IPS DF 4.7 (cell line): ENCODE measurements at regions not wholly inside any gene's neighbourhood (a gene's known extent, or its start where the extent isn't known, plus 50 kb on each side); places are given as distances from the start of the nearest gene placed in this dataset.

Source experiments
- DNase-seq: peaks from one replicate; pipeline ENCODE4 v3.0.0-alpha.2; 2013; ENCODE audit warnings: low spot score; ENCODE audit errors: extremely low read depth

- DNase-seq = no peak
Measured at GRCh38 chr10:43000651-43001426, 76.0 kb upstream of the RET start.

DNA sequence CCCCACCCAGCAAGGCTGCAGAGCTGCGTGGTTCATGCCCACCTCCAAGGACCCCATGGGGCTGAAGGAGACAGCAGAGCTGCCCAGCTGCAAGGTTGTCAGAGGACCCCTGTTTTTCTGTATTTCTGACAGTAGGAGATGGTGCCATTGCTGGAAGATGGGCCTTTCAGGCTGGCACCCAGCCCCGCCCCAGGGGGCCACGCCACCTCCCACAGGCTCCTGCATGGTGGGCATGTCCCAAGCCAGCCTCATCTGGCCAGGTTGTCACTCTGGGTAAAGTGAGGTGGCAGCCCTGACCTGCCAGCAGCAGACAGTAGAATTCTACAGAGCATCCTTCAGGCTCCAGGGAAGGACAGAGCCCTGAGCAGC lies 75.5 kb upstream of the RET start:
- DNase-seq = no peak

DNA sequence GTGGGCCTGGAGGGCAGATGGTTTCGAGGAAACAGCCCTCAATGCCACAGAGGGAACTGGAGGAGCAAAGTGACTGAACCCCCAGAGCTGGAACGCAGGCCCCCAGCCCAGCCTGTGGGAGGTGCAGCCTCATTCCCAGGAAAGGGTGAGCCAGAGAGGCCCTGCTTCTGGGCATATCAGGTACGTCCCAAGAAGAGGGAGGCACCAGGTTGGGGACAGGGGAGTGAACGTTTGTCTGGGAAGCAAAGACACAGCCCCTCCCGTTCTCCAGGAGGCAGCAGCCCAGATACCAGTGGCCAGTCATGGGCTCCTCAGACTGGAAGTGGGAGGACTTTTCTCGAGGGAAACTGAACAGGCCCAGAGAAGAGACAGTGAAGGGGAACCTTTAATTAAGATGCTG lies 74.3 kb upstream of the RET start:
- no peak for DNase-seq

DNA sequence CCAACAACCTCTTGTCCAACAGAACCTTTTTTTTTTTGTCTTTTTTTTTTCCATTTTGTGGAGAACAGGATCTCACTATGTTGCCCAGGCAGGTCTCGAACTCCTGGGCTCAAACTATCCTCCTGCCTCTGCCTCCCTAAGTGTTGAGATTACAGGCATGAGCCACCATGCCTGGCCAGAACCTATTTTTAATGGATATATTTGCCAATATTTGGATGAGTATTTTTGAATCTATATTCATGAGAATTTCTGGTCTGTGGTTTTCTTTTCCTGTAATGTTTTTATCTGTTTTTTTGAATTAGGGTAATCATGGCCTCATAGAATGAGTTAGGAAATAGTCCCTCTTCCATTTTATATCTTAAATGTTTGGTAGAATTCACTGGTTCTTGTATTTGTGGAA lies 70.4 kb upstream of the RET start:
- DNase-seq = no peak

DNA sequence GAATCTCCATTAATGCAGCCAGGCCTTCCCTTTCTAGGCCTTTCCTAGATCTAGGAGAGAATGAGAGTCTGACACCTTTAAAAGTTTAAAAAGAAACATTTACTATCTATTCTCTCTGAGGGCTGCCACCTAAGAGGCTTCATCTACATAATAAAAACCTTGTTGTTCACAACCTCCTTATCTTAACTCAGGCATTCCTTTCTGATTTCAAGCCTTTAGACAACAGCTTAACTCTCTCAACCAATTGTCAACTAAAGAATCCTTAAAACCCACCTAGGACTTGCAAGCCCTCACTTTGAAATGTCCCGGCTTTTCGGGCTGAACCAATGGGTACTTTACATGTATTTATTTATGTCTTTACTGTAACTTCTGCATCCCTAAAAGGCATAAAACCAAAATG lies 64.3 kb upstream of the RET start:
- peak; percentile 88 for DNase-seq

- DNase-seq = no peak
Measured at GRCh38 chr10:43013065-43013464, 63.8 kb upstream of the RET start.

GRCh38 chr10:43024524-43024923 lies 52.3 kb upstream of the RET start:
- no peak for DNase-seq

DNA sequence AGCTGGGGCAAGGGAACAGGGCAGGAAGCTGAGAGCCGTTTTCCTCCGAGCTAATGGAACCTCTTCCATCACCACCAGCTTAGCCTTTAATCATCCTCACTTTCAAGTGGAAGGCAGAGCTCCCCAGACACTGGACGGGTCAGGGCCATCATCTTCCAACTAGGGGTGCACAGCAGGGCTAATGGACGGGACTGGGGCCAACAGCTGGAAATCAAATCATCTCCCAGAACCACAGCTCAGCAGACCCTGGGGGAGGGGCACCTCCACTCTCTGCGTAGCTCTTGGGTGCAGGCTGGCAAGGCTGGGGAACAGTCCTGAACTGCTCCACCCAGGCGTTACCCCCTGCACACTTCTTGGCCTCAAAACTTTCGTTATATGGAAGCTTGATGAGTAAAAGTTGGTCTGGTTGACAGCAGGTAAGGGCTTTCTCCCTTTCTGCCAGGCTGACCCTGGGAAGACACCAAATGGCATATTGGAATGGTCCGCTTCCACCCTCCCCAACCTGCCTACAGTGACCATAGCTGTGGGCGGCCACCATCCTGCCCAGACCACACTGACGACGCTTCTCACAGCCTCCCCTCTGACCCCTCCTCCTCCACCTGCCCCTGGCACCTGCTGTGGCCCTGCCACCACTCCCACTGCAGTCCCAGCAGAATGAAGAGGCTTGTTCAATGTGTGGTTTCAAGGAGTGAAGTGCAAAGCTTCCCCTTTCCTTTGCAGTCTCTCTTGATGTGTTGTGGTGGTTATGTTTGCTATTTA lies 51.7 kb upstream of the RET start:
- no peak for DNase-seq

DNA sequence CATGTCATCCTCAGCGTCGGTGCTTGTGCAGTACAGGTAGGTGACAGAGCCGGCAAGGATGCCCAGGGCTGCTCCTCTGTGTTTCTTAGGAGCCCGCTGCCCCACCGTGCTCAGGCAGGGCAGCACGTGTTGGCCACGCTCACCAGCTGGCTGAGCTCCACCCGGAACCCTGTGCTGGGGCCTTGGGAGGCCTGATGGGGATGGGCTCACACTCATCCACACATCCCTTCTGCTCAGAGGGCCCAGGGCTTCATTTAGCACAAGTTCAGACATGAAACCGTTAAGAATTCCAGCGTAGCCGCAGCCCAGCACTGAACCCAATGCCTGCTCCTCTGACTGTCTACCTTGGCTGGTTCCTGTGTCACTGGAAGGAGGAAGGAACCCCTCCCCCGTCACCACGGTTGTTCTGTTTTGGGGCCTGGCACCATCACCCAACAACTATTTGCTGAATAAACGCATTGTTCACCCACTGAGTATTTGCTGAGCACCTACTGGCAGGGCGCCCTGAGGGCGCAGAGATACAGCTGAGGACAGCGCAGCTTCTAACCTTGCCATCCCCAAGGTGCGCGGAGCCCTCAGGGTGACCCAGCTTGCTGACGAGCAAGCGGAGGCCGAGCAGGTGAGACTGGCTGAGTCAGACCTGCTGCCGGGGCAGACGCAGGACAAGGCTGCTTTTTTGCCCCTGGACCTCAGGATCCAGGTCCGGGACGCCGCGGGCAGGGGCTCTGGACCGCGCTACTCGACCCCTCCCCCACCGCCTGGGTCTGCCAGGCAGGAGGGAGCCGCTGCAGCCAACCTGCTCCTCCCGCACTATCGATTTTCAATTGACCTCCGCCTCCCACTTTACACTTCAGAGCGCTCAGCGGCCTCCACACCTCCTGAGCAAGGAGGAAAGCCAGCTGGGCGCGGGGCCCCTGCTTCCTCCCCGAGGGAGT lies 50.6 kb upstream of the RET start:
- no peak for DNase-seq
